Embryonic facial prominence (tissue), 1 donor: ENCODE measurements at regions not wholly inside any gene's neighbourhood (a gene's known extent, or its start where the extent isn't known, plus 50 kb on each side); places are given as distances from the start of the nearest gene placed in this dataset.

ENCODE experiments used
- DNase-seq: peaks from one replicate; pipeline ENCODE4 v3.0.0-alpha.2; 2016; ENCODE audit errors: extremely low spot score

GRCh38 chr12:124687174-124687902, 119.9 kb upstream of the NCOR2 start:
- DNase-seq = no peak

- no peak for DNase-seq
These were observed 119.2 kb upstream of the NCOR2 start for GRCh38 chr12:124686370-124687173.

GRCh38 chr12:124685689-124686369, 118.4 kb upstream of the NCOR2 start:
- DNase-seq = no peak

- no peak for DNase-seq
These were observed 117.7 kb upstream of the NCOR2 start for GRCh38 chr12:124684971-124685688.

GRCh38 chr12:124684496-124684895, 117.1 kb upstream of the NCOR2 start:
- DNase-seq = no peak

GRCh38 chr12:124683152-124684124, 116.0 kb upstream of the NCOR2 start:
- DNase-seq = no peak

GRCh38 chr12:124682425-124683151, 115.2 kb upstream of the NCOR2 start:
- DNase-seq = no peak

- DNase-seq = no peak
These were observed 114.5 kb upstream of the NCOR2 start for GRCh38 chr12:124681779-124682391.

GRCh38 chr12:124680863-124681778, 113.7 kb upstream of the NCOR2 start:
- no peak for DNase-seq

- DNase-seq = no peak
These were observed 112.3 kb upstream of the NCOR2 start for GRCh38 chr12:124679533-124680371.

- no peak for DNase-seq
These were observed 111.6 kb upstream of the NCOR2 start for GRCh38 chr12:124679047-124679446.

GRCh38 chr12:124678421-124678893, 111.0 kb upstream of the NCOR2 start:
- DNase-seq = no peak

- no peak for DNase-seq
These were observed 110.3 kb upstream of the NCOR2 start for GRCh38 chr12:124677552-124678356.

GRCh38 chr12:124676714-124677462, 109.5 kb upstream of the NCOR2 start:
- no peak for DNase-seq

- DNase-seq = no peak
These were observed 108.7 kb upstream of the NCOR2 start for GRCh38 chr12:124675881-124676713.
